Retinal pigment epithelial cell (primary cell): ENCODE measurements at regions not wholly inside any gene's neighbourhood (a gene's known extent, or its start where the extent isn't known, plus 50 kb on each side); places are given as distances from the start of the nearest gene placed in this dataset.
A peak's percentile ranks its signal among the peaks of the same experiment; 100 is the strongest.

ENCODE experiments used
- DNase-seq: peaks from one replicate; pipeline ENCODE4 v3.0.0-alpha.2; 2010; ENCODE audit warnings: low read depth
- H3K4me3 ChIP-seq: 2 replicates; pipeline ENCODE4 v1.5.1; 2011; ENCODE audit warnings: mild to moderate bottlenecking, low read length, control low read depth, moderate library complexity
- TF ChIP-seq, protein P1 (sequence below): conservative IDR thresholded peaks from 2 replicates; pipeline ENCODE4 v1.5.1; 2011; ENCODE audit warnings: low read depth, low read length, control low read depth, inconsistent platforms

DNA sequence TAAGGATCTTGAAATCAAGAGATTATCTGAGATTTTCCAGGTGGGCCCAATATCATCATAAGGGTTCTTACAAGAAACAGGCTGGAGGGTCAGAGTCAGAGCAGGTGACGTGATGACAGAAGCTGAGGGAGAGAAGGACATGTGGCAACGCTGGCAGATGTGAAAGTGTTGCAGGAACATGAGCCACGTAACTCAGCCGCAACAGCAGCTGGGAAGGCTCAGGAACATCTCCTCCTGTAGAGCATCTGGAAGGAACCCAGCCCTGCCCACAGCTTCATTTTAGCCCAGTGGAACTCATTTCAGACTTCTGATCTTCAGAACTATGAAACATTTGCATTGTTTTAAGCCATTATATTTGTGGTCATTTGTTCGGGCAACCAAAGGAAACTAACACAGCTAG is 156.3 kb upstream of the VEGFC start:
- TF ChIP-seq, protein P1, sequence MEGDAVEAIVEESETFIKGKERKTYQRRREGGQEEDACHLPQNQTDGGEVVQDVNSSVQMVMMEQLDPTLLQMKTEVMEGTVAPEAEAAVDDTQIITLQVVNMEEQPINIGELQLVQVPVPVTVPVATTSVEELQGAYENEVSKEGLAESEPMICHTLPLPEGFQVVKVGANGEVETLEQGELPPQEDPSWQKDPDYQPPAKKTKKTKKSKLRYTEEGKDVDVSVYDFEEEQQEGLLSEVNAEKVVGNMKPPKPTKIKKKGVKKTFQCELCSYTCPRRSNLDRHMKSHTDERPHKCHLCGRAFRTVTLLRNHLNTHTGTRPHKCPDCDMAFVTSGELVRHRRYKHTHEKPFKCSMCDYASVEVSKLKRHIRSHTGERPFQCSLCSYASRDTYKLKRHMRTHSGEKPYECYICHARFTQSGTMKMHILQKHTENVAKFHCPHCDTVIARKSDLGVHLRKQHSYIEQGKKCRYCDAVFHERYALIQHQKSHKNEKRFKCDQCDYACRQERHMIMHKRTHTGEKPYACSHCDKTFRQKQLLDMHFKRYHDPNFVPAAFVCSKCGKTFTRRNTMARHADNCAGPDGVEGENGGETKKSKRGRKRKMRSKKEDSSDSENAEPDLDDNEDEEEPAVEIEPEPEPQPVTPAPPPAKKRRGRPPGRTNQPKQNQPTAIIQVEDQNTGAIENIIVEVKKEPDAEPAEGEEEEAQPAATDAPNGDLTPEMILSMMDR, result no peak
- H3K4me3 ChIP-seq, result no peak overlapping the region
- DNase-seq, result no peak

DNA sequence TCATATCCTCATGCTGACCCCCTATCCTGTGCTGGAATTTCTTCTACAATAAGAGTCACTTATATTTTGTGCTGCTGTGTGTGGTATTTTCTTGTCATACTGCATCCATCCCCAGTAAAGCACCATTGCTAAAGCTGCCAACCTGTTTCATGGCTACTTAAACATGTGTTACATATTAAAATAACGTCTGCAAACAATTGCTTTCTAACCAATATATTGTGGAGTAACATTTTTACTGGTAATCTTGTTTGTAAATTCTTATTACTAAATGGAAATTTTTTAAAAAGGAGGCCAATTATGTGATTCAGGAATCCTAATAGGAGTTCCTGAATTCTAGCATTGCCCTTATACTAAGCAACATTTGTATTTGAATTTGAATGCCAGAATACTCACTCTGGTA is 160.3 kb upstream of the VEGFC start:
- no peak for DNase-seq
- TF ChIP-seq, protein P1, result no peak
- H3K4me3 ChIP-seq, result no peak overlapping the region

DNA sequence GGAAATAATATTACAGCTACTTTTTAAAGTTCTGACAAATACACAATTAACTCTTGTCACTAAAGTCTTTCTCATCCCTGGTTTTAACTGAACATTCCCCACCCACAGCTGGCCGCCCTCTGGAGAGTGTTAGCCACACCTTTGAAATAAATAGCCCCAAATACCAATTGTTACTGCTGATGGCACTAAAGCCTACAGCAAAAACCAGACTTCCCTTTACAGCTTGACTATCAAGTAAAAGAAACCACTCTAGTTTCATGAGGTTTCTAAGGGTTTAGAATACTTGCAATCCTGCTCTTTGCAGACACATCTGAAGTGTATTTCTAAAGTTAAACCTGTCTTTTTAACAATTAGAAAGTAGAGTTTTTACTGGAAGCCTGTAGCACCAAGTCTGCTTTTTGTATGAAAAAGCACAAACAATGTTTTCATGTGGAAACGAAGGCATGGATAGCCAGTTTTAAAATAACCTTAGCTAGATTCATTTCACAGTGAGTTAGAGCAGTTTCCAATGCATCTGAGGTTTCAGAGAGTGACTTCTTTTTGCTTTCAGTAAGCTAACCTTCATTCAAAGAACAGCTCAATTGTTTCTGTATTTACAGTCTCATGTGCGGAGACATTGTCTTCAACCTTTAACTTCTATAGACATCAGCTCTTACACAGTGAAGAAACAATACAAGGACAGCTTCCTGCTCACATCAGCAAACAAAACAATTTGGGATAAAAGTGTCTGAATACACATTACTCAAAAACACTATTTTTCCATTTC is 164.8 kb upstream of the VEGFC start:
- no peak for DNase-seq
- TF ChIP-seq, protein P1, result no peak
- no peak overlapping the region for H3K4me3 ChIP-seq

- no peak overlapping the region for H3K4me3 ChIP-seq
- DNase-seq, result no peak
- TF ChIP-seq, protein P1, result no peak
Measured at GRCh38 chr4:176959980-176960379, 167.3 kb upstream of the VEGFC start.

GRCh38 chr4:176963121-176963520 is 170.4 kb upstream of the VEGFC start:
- DNase-seq, result no peak
- no peak overlapping the region for H3K4me3 ChIP-seq
- TF ChIP-seq, protein P1, result no peak

GRCh38 chr4:176964116-176964691 is 171.5 kb upstream of the VEGFC start:
- no peak overlapping the region for H3K4me3 ChIP-seq
- DNase-seq, result no peak
- TF ChIP-seq, protein P1, result peak; percentile 35

DNA sequence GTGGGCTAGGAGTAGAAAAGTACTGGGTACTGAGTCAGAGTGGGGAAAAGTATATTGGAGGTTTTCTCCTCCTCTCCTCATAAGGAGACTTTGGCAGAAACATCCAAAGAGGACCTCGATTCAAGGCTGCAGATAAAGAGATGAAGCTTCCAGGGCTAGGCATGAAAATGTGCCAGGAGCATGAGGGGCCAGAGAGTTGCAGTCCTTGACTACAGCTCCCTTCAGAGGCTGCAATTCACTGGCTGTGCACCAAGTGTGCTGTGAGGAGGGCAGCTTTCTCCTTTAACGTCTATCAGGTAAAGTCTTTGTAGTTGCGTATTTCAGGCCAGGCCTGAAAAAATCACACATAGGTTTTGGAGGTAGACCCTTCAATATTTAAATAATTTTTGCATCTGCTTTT is 174.9 kb upstream of the VEGFC start:
- no peak for DNase-seq
- H3K4me3 ChIP-seq, result no peak overlapping the region
- TF ChIP-seq, protein P1, result no peak
